Breast epithelium (tissue), 4 donors: ENCODE measurements at regions not wholly inside any gene's neighbourhood (a gene's known extent, or its start where the extent isn't known, plus 50 kb on each side); places are given as distances from the start of the nearest gene placed in this dataset.
A peak's percentile ranks its signal among the peaks of the same experiment; 100 is the strongest.
"Not testable (repeated sequence)": the region's sequence is repeated elsewhere in the genome, so short reads cannot be mapped to it uniquely, and the experiment has no call there.

Experiments
- DNase-seq, 2 donors: peaks; one replicate each; pipeline ENCODE4 v3.0.0-alpha.2; 2019; ENCODE audit warnings: low spot score in 2 of 2
- H3K27ac ChIP-seq, 2 donors: fragments of 200-600 bp; sonication (generic) in 1 of 2; one replicate each; pipeline ENCODE4 v1.5.1; 2016 to 2019; ENCODE audit warnings: mild to moderate bottlenecking in 1 of 2
- H3K27me3 ChIP-seq, 2 donors: fragments of 200-600 bp; sonication (generic) in 1 of 2; one replicate each; pipeline versions ENCODE4 v1.5.1 to v1.6.0; 2017 to 2019; ENCODE audit warnings: control low read depth in 1 of 2, mild to moderate bottlenecking in 1 of 2
- H3K36me3 ChIP-seq: fragments of 200-600 bp; one replicate; pipeline ENCODE4 v1.5.1; 2019
- H3K4me1 ChIP-seq, 2 donors: fragments of 200-600 bp; sonication (generic); one replicate each; pipeline ENCODE4 v1.5.1; 2016 to 2019; ENCODE audit warnings: control low read depth in 1 of 2
- H3K4me3 ChIP-seq, 3 donors: fragments of 200-600 bp; sonication (generic); 1 replicate in 2 of 3; 2 replicates in 1 of 3; pipeline ENCODE4 v1.5.1; 2016 to 2019; ENCODE audit warnings: mild to moderate bottlenecking in 3 of 3, moderate library complexity in 2 of 3
- H3K9me3 ChIP-seq, 2 donors: fragments of 200-600 bp; sonication (generic) in 1 of 2; one replicate each; pipeline ENCODE4 v1.5.1; 2016 to 2019; ENCODE audit warnings: control low read depth in 1 of 2
- POLR2A ChIP-seq: fragments of 450-650 bp; IDR thresholded peaks from one replicate; pipeline ENCODE4 v1.6.1; 2016; ENCODE audit warnings: antibody characterized with exemption, mild to moderate bottlenecking, moderate library complexity
- POLR2AphosphoS5 ChIP-seq, 3 donors: sonication (generic); formaldehyde crosslinking; IDR thresholded peaks; one replicate each; pipeline ENCODE4 v1.6.1; 2017; ENCODE audit warnings: antibody characterized with exemption in 3 of 3
- intact Hi-C: fragments of 100-400 bp; cut with DNase I; formaldehyde crosslinking; loops from one replicate; pipeline ENCODE4 v1.15.1; 2023; ENCODE audit warnings: low total_unique reads
- TF ChIP-seq, protein P1 (sequence below), 3 donors: fragments of 450-650 bp; IDR thresholded peaks; one replicate each; pipeline ENCODE4 v1.5.1; 2016 to 2017; ENCODE audit warnings: antibody characterized with exemption in 3 of 3, mild to moderate bottlenecking in 3 of 3, moderate library complexity in 3 of 3

DNA sequence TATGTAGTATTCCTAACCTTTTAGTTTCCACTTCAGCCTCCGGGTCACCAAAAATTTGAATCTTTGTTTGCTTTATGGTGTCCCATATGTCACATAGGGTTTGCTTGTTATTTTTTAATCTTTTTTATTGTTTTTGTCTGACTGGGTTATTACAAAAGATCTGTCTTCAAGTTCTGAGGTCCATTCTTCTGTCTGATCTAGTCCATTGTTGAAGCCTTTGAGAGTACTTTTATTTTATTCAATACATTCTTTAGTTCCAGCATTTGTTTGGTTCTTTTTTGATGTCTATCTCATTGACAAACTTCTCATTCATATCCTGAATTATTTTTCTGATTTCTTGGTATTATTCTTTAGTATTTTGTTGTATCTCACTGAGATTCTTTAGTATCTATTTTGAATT lies 99.8 kb downstream of the GPR65 start:
- TF ChIP-seq POLR2A (no peak), POLR2AphosphoS5 (IDR thresholded peaks at IDR 0.05) (no peak)
- TF ChIP-seq, protein P1, sequence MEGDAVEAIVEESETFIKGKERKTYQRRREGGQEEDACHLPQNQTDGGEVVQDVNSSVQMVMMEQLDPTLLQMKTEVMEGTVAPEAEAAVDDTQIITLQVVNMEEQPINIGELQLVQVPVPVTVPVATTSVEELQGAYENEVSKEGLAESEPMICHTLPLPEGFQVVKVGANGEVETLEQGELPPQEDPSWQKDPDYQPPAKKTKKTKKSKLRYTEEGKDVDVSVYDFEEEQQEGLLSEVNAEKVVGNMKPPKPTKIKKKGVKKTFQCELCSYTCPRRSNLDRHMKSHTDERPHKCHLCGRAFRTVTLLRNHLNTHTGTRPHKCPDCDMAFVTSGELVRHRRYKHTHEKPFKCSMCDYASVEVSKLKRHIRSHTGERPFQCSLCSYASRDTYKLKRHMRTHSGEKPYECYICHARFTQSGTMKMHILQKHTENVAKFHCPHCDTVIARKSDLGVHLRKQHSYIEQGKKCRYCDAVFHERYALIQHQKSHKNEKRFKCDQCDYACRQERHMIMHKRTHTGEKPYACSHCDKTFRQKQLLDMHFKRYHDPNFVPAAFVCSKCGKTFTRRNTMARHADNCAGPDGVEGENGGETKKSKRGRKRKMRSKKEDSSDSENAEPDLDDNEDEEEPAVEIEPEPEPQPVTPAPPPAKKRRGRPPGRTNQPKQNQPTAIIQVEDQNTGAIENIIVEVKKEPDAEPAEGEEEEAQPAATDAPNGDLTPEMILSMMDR (IDR thresholded peaks at IDR 0.05) = no peak
- H3K4me3 ChIP-seq = no peak overlapping the region
- DNase-seq = no peak
- H3K9me3 ChIP-seq = peaks cover 11 to 19% of the 10 kb centered on the region in 2 donors
- no peak overlapping the region for H3K27ac ChIP-seq
- no peaks in the 10 kb centered on the region for H3K27me3 ChIP-seq
- intact Hi-C loops = no loop called here
- H3K36me3 ChIP-seq = no peaks in the 10 kb centered on the region
- H3K4me1 ChIP-seq = no peaks in the 10 kb centered on the region

DNA sequence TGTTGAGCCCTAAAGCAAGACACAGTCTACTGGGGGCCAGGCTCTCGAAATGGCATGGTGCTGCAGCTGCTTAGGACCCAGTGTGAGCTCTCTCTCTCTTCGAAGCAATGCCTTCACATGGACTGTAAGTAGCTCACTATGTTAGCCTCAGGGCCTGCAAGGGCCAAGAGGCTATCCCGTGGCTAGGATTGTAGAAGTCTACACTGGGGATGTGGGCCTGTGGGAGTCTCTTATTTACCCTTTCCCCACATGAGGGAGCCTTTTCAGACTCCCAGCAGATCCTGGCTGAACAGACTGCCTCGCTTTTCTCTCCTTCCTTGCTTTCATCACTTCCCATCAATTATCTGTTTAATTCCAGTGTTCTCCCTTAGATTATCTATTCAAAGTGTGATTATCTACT lies 101.4 kb downstream of the GPR65 start:
- intact Hi-C loops = no loop called here
- DNase-seq = no peak
- H3K27ac ChIP-seq = no peak overlapping the region
- peaks cover 11 to 19% of the 10 kb centered on the region in 2 donors for H3K9me3 ChIP-seq
- TF ChIP-seq, protein P1 (IDR thresholded peaks at IDR 0.05) = no peak
- TF ChIP-seq POLR2A = no peak
- no peak for TF ChIP-seq POLR2AphosphoS5 (IDR thresholded peaks at IDR 0.05)
- no peaks in the 10 kb centered on the region for H3K4me1 ChIP-seq
- H3K27me3 ChIP-seq = no peaks in the 10 kb centered on the region
- H3K36me3 ChIP-seq = no peaks in the 10 kb centered on the region
- no peak overlapping the region for H3K4me3 ChIP-seq

DNA sequence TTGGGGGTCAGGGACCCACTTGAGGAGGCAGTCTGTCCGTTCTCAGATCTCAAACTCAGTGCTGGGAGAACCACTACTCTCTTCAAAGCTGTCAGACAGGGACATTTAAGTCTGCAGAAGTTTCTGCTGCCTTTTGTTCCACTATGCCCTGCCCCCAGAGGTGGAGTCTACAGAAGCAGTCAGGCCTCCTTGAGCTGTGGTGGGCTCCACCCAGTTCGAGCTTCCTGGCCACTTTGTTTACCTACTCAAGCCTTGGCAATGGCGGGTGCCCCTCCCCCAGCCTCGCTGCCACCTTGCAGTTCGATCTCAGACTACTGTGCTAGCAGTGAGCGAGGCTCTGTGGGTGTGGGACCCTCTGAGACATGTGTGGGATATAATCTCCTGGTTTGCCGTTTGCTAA lies 122.7 kb downstream of the GPR65 start:
- H3K27ac ChIP-seq, intact Hi-C loops: not testable (repeated sequence)

DNA sequence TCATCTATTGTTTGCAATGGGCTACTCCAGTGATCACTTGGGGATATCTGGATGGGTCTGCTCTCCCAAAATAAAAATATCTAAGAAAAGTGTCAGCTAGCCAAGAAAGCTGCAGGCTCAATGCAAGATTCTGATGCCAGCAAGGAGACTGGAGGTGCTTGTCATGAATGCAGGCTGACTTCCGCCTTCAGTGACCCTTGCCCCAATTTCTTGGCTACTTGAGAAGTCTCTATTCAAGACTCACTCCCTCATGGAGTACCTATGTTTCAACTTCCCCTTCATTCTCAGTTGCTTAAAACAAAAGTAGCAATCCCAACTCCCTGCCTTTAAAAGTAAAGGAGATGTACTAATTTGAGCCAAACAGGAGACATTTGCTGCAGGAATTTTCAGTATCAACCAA lies 123.9 kb downstream of the GPR65 start:
- intact Hi-C loops = no loop called here
- no peak overlapping the region for H3K4me3 ChIP-seq
- H3K9me3 ChIP-seq = no peaks in the 10 kb centered on the region
- no peaks in the 10 kb centered on the region for H3K27me3 ChIP-seq
- DNase-seq = no peak
- peak overlapping the region; percentile 22 to 25 for H3K27ac ChIP-seq
- no peak for TF ChIP-seq POLR2A
- TF ChIP-seq POLR2AphosphoS5 (IDR thresholded peaks at IDR 0.05) = no peak
- TF ChIP-seq, protein P1 (IDR thresholded peaks at IDR 0.05) = no peak
- no peaks in the 10 kb centered on the region for H3K4me1 ChIP-seq
- no peaks in the 10 kb centered on the region for H3K36me3 ChIP-seq

More for the DNA sequence above, 122.7 kb downstream of the GPR65 start:
- not testable (repeated sequence) for H3K36me3 ChIP-seq, H3K4me1 ChIP-seq, DNase-seq, H3K9me3 ChIP-seq, H3K27me3 ChIP-seq, H3K4me3 ChIP-seq

DNA sequence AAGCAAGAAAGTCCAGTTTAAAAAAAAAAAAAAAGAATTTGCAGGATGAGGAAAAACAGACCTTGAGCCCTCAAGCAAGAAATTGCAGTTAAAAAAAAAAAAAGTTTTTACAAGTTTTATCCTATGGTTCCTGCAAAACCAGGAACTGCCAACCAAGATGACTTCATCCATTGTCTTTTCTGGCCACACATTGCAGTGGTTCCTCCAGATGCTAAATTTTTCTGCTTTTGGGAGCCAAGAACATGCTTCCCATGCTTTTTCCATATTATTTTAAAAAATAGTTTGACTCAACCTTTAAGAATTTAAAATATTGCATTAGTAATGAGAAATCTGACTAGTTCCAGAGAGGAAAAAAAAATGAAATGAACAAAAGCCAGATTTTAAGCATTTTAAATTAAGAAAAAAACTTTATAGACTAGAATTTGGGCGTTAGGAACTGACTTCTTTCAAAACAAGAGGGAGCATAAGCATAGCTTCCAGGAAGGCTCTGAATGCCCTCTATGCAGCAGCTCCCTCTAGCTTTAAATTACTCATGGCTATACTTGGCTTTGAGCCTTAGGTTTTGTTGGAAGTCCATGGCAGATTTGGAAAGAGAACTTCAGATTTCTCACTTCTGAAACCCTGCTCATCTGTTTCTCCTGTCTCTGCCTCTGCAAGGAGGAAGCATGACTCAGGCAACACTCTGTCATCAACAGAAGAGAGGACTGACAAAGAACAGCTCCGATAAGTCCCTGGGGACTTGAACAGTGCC lies 124.5 kb downstream of the GPR65 start:
- Histone ChIP-seq H3K27me3 (no peaks in the 10 kb centered on the region), H3K27ac (peak overlapping the region; percentile 39 to 58), H3K4me3 (no peak overlapping the region), H3K36me3 (no peaks in the 10 kb centered on the region), H3K9me3 (no peaks in the 10 kb centered on the region), H3K4me1 (no peaks in the 10 kb centered on the region)
- TF ChIP-seq POLR2AphosphoS5 (IDR thresholded peaks at IDR 0.05) (no peak), POLR2A (no peak)
- TF ChIP-seq, protein P1 (IDR thresholded peaks at IDR 0.05) = no peak
- DNase-seq = no peak
- intact Hi-C loops = no loop called here
